AG09309 (cell line): ENCODE measurements at regions not wholly inside any gene's neighbourhood (a gene's known extent, or its start where the extent isn't known, plus 50 kb on each side); places are given as distances from the start of the nearest gene placed in this dataset.
"Not testable (repeated sequence)": the region's sequence is repeated elsewhere in the genome, so short reads cannot be mapped to it uniquely, and the experiment has no call there.

Experiments
- DNase-seq: peaks from one replicate; pipeline ENCODE4 v3.0.0-alpha.2; 2010; ENCODE audit warnings: low read depth
- H3K4me3 ChIP-seq: 2 replicates; pipeline ENCODE4 v1.5.1; 2011; ENCODE audit warnings: mild to moderate bottlenecking, low read depth, low read length, moderate library complexity; ENCODE audit not compliant: control insufficient read depth
- TF ChIP-seq, protein P1 (sequence below): IDR thresholded peaks from 2 replicates; pipeline ENCODE4 v1.5.1; 2011; ENCODE audit warnings: mild to moderate bottlenecking, low read depth, low read length, inconsistent platforms; ENCODE audit not compliant: insufficient read depth, control insufficient read depth; ENCODE audit errors: missing control alignments

- H3K4me3 ChIP-seq: no peak overlapping the region
- DNase-seq: no peak
- TF ChIP-seq, protein P1, sequence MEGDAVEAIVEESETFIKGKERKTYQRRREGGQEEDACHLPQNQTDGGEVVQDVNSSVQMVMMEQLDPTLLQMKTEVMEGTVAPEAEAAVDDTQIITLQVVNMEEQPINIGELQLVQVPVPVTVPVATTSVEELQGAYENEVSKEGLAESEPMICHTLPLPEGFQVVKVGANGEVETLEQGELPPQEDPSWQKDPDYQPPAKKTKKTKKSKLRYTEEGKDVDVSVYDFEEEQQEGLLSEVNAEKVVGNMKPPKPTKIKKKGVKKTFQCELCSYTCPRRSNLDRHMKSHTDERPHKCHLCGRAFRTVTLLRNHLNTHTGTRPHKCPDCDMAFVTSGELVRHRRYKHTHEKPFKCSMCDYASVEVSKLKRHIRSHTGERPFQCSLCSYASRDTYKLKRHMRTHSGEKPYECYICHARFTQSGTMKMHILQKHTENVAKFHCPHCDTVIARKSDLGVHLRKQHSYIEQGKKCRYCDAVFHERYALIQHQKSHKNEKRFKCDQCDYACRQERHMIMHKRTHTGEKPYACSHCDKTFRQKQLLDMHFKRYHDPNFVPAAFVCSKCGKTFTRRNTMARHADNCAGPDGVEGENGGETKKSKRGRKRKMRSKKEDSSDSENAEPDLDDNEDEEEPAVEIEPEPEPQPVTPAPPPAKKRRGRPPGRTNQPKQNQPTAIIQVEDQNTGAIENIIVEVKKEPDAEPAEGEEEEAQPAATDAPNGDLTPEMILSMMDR: no peak
Observed at GRCh38 chrX:84830836-84831235, 172.8 kb upstream of the APOOL start.

DNA sequence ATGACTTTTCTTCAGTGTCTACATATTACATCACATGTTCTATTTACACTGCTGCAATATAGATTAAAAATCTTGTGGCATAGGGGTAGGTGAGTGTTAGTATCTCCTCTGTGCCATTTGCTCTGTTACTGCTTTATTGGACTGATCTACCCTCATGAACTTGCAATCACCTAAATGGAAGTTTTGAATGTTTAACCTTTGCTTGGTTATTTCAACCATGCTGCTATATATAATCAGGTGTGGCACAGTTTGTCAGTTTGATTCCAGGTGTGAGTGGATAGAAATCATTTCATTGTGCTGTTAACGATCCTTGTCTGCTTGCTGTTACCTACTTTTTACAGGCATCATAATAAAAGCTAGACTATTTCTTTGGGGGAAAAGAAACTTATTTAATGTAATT, 157.1 kb upstream of the APOOL start:
- not testable (repeated sequence) for DNase-seq

GRCh38 chrX:84851183-84851582, 152.5 kb upstream of the APOOL start:
- DNase-seq, H3K4me3 ChIP-seq: not testable (repeated sequence)

More for the DNA sequence above, 157.1 kb upstream of the APOOL start:
- not testable (repeated sequence) for H3K4me3 ChIP-seq

DNA sequence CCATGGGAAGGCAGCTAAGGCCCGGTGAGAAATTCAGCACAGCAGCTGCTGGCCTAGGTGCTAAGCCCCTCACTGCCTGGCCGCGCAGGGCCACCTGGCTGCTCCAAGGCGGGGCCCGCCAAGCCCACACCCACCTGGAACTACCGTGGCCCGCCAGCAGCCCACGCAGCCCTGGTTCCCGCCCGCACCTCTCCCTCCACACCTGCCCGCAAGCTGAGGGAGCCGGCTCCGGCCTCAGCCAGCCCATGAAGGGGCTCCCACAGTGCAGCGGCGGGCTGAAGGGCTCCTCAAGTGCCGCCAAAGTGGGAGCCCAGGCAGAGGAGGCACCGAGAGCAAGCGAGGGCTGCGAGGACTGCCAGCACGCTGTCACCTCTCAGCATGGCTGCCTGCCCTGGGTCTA, 146.9 kb upstream of the APOOL start:
- not testable (repeated sequence) for DNase-seq, H3K4me3 ChIP-seq

- not testable (repeated sequence) for DNase-seq, H3K4me3 ChIP-seq
Observed at GRCh38 chrX:84858771-84859170, 144.9 kb upstream of the APOOL start.

DNA sequence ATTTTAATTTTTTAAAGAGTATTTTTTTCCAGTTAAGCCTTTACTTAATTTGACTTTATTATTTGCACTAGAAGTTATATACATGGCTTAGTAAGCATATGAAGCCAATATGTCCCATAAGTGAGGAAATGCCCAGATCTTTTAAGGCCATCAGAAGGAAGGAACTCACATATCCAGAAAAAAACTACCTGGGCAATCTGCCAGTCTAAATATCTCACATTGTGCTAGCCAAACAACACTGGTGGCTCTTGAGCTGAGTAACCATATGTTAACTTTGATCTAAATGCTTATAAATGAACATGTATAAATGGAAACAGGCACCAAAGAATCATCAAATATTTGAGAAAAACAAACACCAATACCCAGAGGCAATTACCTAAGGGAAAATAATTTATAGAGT, 138.6 kb upstream of the APOOL start:
- H3K4me3 ChIP-seq: no peak overlapping the region
- DNase-seq: no peak
- TF ChIP-seq, protein P1: no peak

DNA sequence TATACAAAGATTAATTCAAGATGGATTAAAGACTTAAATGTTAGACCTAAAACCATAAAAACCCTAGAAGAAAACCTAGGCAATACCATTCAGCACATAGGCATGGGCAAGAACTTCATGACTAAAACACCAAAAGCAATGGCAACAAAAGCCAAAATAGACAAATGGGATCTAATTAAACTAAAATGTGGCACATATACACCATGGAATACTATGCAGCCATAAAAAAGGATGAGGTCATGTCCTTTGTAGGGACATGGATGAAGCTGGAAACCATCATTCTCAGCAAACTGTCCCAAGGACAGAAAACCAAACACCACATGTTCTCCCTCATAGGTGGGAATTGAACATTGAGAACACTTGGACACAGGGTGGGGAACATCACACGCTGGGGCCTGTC, 133.4 kb upstream of the APOOL start:
- not testable (repeated sequence) for DNase-seq, H3K4me3 ChIP-seq

GRCh38 chrX:84872160-84872771, 131.4 kb upstream of the APOOL start:
- not testable (repeated sequence) for DNase-seq, H3K4me3 ChIP-seq

DNA sequence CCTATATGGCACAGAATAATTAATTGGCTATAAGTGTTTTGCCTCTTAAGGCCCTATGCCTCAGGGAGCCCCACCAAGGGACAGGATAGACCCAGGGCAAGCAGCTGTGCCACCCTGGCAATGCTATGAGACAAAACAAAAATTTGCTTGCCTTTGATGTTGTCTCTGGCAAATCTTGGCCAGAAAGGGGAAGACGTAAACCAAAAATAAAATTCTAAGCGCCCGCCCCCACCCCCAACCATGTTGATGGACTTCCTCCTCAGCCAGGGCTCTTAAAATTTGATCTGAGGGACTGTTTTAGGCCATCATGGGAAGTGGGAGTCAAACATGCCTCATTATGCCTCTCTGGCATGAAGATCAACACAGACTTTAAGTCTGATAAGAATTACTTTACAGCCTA, 130.5 kb upstream of the APOOL start:
- TF ChIP-seq, protein P1: no peak
- no peak for DNase-seq
- no peak overlapping the region for H3K4me3 ChIP-seq

- TF ChIP-seq, protein P1: no peak
- H3K4me3 ChIP-seq: no peak overlapping the region
- DNase-seq: no peak
Observed at GRCh38 chrX:84876876-84877275, 126.8 kb upstream of the APOOL start.
